A673 (cell line): ENCODE measurements at regions not wholly inside any gene's neighbourhood (a gene's known extent, or its start where the extent isn't known, plus 50 kb on each side); places are given as distances from the start of the nearest gene placed in this dataset.

Experiments used
- CTCF ChIP-seq: fragments of 300-800, 200-600 bp; sonication (generic); conservative IDR thresholded peaks from 2 replicates; pipeline ENCODE4 v1.5.1; 2017; ENCODE audit warnings: low read depth, mild to moderate bottlenecking, antibody characterized with exemption, low read length, moderate library complexity, mixed read lengths
- EZH2 ChIP-seq: fragments of 200-600 bp; sonication (generic); IDR thresholded peaks from 2 replicates; pipeline ENCODE4 v1.6.1; 2017; ENCODE audit warnings: borderline replicate concordance, low read depth, mild to moderate bottlenecking, mixed read lengths, antibody characterized with exemption, low read length; ENCODE audit not compliant: poor library complexity, severe bottlenecking

DNA sequence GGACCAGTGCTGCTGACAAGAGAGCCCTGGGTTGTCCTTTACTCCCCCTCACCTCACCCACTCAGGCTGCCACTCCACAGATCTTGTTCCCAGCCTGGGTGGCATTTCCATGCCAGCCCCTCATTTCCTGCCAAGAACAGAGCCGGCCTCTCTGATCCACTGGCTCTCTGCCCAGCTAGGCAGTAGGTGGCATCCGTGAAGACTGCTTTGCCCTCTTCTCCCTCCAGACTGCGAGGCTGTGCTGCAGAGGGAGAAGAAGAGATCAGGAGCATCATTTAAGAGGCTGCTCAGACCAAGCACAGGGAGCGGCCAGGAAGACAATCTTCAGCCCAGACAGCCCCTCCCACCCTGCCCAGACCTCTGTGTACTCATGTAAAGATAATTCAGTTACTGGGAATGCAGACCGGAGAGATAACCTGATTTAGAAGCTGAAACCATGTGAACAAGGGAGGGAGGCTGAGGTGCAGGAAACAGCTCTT, 126.9 kb upstream of the NCAM1 start:
- TF ChIP-seq EZH2 (no peak), CTCF (no peak)
